SK-N-SH (cell line): ENCODE measurements at regions not wholly inside any gene's neighbourhood (a gene's known extent, or its start where the extent isn't known, plus 50 kb on each side); places are given as distances from the start of the nearest gene placed in this dataset.
"Not testable (repeated sequence)": the region's sequence is repeated elsewhere in the genome, so short reads cannot be mapped to it uniquely, and the experiment has no call there.

ENCODE experiments used
- CTCF ChIP-seq: fragments of 200-600 bp; sonication (generic); IDR thresholded peaks from 2 replicates; pipeline ENCODE4 v1.6.1; 2017; ENCODE audit warnings: antibody characterized with exemption, mild to moderate bottlenecking, moderate library complexity
- MAX ChIP-seq: IDR thresholded peaks from 2 replicates; pipeline ENCODE4 v1.4.0; 2012; ENCODE audit warnings: low read depth
- RAD21 ChIP-seq: IDR thresholded peaks from 2 replicates; pipeline ENCODE4 v1.6.1; 2012; ENCODE audit warnings: mild to moderate bottlenecking, low read length
- TCF12 ChIP-seq: IDR thresholded peaks from 2 replicates; pipeline ENCODE4 v1.4.0; 2012

GRCh38 chr6:100195244-100195643 is 201.2 kb upstream of the MCHR2 start:
- TF ChIP-seq CTCF, RAD21, MAX, TCF12: not testable (repeated sequence)
